Gastrocnemius medialis (tissue), 4 donors: ENCODE measurements at regions not wholly inside any gene's neighbourhood (a gene's known extent, or its start where the extent isn't known, plus 50 kb on each side); places are given as distances from the start of the nearest gene placed in this dataset.

ENCODE experiments used
- CTCF ChIP-seq, 5 experiments: fragments of 450-650 bp in 3 of 5; fragments of 200-600 bp in 2 of 5; sonication (generic) in 2 of 5; IDR thresholded peaks in 4 of 5; conservative IDR thresholded peaks in 1 of 5; 1 replicate in 4 of 5; 2 replicates in 1 of 5; pipeline ENCODE4 v1.5.1; 2016 to 2019; ENCODE audit warnings: antibody characterized with exemption in 5 of 5, mild to moderate bottlenecking in 3 of 5, moderate library complexity in 3 of 5
- POLR2A ChIP-seq, 2 donors: fragments of 450-650 bp; IDR thresholded peaks; one replicate each; pipeline ENCODE4 v1.6.1; 2017; ENCODE audit warnings: antibody characterized with exemption in 2 of 2, mild to moderate bottlenecking in 2 of 2, moderate library complexity in 2 of 2

- no peak for TF ChIP-seq POLR2A (IDR thresholded peaks at IDR 0.05)
- TF ChIP-seq CTCF (IDR thresholded peaks at IDR 0.05 in 4 of 5, conservative IDR thresholded peaks at IDR 0.05 in 1 of 5), result no peak
Observed at GRCh38 chr18:73990258-73990657, 157.4 kb downstream of the FBXO15 start.
